GM12892 (cell line): ENCODE measurements at regions not wholly inside any gene's neighbourhood (a gene's known extent, or its start where the extent isn't known, plus 50 kb on each side); places are given as distances from the start of the nearest gene placed in this dataset.

Source experiments
- POLR2A ChIP-seq: IDR thresholded peaks from 2 replicates; pipeline ENCODE4 v1.6.1; 2011; ENCODE audit warnings: low read depth, low read length, control low read depth
- POLR2AphosphoS5 ChIP-seq: IDR thresholded peaks from 2 replicates; pipeline ENCODE4 v1.6.1; 2011; ENCODE audit warnings: low read depth, low read length, control low read depth
- TAF1 ChIP-seq: IDR thresholded peaks from 2 replicates; pipeline ENCODE4 v1.6.1; 2011; ENCODE audit warnings: low read depth, mild to moderate bottlenecking, control low read depth, low read length, borderline replicate concordance

DNA sequence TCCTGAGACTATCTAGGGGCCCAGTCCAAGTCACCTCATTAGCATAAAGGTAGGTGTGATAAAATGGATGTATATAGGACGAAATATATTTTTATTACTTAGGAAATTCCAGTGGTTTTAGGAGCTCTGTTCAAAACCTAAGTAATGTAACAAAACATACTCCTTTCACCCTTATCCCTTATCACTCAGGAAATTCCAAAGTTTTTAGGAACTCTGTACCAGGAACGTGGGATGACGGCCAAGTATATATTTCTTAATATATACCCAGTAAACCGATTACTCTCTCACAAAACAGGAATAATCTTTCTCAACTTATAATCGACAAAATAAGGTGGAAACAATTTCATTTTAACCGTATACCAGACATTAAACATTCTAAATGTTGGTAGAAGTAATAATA lies 195.7 kb downstream of the ZPLD1 start:
- TF ChIP-seq POLR2A (no peak), POLR2AphosphoS5 (no peak), TAF1 (no peak)
